Stomach (tissue), 4 donors: ENCODE measurements at regions not wholly inside any gene's neighbourhood (a gene's known extent, or its start where the extent isn't known, plus 50 kb on each side); places are given as distances from the start of the nearest gene placed in this dataset.

ENCODE experiments used
- CTCF ChIP-seq, 7 experiments: fragments of 450-650 bp in 4 of 7; fragments of 200-600 bp in 3 of 7; sonication (generic) in 3 of 7; IDR thresholded peaks; one replicate each; pipeline ENCODE4 v1.5.1; 2016 to 2019; ENCODE audit warnings: antibody characterized with exemption in 7 of 7, control low read depth in 2 of 7, mild to moderate bottlenecking in 1 of 7
- EP300 ChIP-seq: sonication (generic); formaldehyde crosslinking; IDR thresholded peaks from one replicate; pipeline ENCODE4 v1.6.1; 2017; ENCODE audit warnings: antibody characterized with exemption
- POLR2A ChIP-seq, 4 donors: fragments of 450-650 bp; IDR thresholded peaks; one replicate each; pipeline ENCODE4 v1.6.1; 2016; ENCODE audit warnings: antibody characterized with exemption in 4 of 4, control low read depth in 2 of 4, mild to moderate bottlenecking in 1 of 4, moderate library complexity in 1 of 4

- TF ChIP-seq CTCF (IDR thresholded peaks at IDR 0.05) = no peak
- TF ChIP-seq POLR2A (IDR thresholded peaks at IDR 0.05) = no peak
- TF ChIP-seq EP300 = no peak
Measured at GRCh38 chr2:42969231-42970150, 177.1 kb upstream of the HAAO start.
